COLO668 (cell line): ENCODE measurements at regions not wholly inside any gene's neighbourhood (a gene's known extent, or its start where the extent isn't known, plus 50 kb on each side); places are given as distances from the start of the nearest gene placed in this dataset.

Experiments used
- DNase-seq: peaks from one replicate; lab custom pipeline; 2025; ENCODE audit not compliant: unreplicated experiment; lab: John Stamatoyannopoulos, UW

- no peak for DNase-seq
Observed at GRCh38 chr2:134193006-134193405, 60.9 kb upstream of the MGAT5 start.

DNA sequence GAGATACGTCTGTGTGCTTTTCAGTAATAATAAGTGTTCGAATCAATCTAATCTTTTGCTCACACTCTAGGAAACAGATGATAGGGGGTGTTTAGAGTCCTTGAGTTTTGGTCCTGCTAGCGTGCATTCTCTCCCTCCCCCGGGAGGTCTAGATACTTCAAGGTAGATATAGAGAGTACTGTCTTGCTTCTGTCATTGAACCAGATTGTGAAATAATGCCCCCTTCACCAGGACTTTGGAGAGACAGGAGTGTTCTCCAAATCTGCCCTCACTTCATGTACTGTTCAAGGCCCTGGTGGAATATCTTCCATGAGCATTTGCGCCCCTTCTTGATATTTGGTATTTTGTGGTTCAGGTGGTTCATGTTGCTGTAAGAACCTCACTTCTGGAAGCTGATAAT is 59.4 kb upstream of the MGAT5 start:
- DNase-seq, result no peak

DNA sequence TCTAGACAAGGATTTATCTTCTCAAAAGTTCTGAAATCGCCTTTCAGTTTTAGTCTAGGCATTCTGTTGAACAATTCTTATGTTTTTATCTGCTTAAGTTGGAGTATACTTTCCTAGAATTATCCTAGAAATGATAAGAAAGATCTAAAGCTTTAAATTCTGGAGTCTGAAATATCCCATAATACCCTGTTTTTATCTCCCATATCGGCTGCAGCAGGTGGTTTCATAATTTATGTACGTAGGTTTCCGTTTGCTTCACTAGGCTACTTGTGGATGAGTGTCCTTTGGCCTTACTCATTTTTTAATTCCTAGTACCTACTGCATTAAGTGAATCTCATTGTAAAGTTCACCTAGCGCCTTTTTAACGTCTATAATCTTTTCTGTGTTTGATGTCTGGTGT is 58.5 kb upstream of the MGAT5 start:
- no peak for DNase-seq

GRCh38 chr2:134197445-134197844 is 56.4 kb upstream of the MGAT5 start:
- DNase-seq, result no peak

GRCh38 chr2:134198006-134198634 is 55.8 kb upstream of the MGAT5 start:
- DNase-seq, result no peak

- no peak for DNase-seq
Observed at GRCh38 chr2:134199123-134199522, 54.7 kb upstream of the MGAT5 start.

GRCh38 chr2:134200036-134200618 is 53.7 kb upstream of the MGAT5 start:
- no peak for DNase-seq

DNA sequence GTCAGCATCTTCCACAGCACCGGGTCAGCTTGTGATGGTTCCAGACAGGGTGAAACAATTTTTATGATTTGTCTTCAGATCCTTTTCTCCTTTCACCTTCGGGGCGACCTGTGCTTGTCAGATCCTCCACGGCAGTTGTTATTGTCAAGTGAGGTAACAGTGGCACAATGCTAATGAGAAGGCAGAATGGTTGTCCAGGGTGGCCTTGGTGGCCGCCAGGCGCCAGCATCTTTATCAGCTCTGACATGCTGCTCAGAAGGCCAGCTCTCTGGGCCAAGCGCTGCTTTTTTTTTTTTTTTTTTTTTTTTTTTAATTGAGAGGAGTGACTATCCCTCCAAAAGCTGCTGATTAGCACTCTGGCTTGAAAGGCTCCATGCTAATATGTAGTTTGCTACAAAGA is 52.3 kb upstream of the MGAT5 start:
- no peak for DNase-seq

GRCh38 chr2:134202371-134202770 is 51.5 kb upstream of the MGAT5 start:
- DNase-seq, result no peak

- DNase-seq, result no peak
Observed at GRCh38 chr2:134203175-134203574, 50.7 kb upstream of the MGAT5 start.
